H9 (cell line): ENCODE measurements at regions not wholly inside any gene's neighbourhood (a gene's known extent, or its start where the extent isn't known, plus 50 kb on each side); places are given as distances from the start of the nearest gene placed in this dataset.

ENCODE experiments used
- DNase-seq: peaks from one replicate; pipeline ENCODE4 v3.0.0-alpha.2; 2017
- H2AFZ ChIP-seq: one replicate; pipeline ENCODE4 v1.6.1; 2013; ENCODE audit warnings: mild to moderate bottlenecking, low read length, control low read depth, moderate library complexity
- H2AK5ac ChIP-seq: 2 replicates; pipeline ENCODE4 v1.6.1; 2013; ENCODE audit warnings: low read length, control low read depth, mixed read lengths; ENCODE audit not compliant: insufficient read length
- H2BK120ac ChIP-seq: one replicate; pipeline ENCODE4 v1.6.1; 2013; ENCODE audit warnings: low read depth, mild to moderate bottlenecking, low read length, control low read depth, inconsistent platforms; ENCODE audit not compliant: poor library complexity, severe bottlenecking
- H2BK12ac ChIP-seq: 2 replicates; pipeline ENCODE4 v1.6.1; 2013; ENCODE audit warnings: low read length, control low read depth, mixed read lengths, low read depth; ENCODE audit not compliant: insufficient read length
- H2BK15ac ChIP-seq: 2 replicates; pipeline ENCODE4 v1.6.1; 2013; ENCODE audit warnings: low read depth, low read length, control low read depth
- H2BK20ac ChIP-seq: one replicate; pipeline ENCODE4 v1.6.1; 2013; ENCODE audit warnings: low read depth, mild to moderate bottlenecking, low read length, control low read depth, inconsistent platforms; ENCODE audit not compliant: poor library complexity, severe bottlenecking
- H2BK5ac ChIP-seq: 2 replicates; pipeline ENCODE4 v1.6.1; 2013; ENCODE audit warnings: low read length, control low read depth, mixed read lengths; ENCODE audit not compliant: insufficient read length
- H3K14ac ChIP-seq: 2 replicates; pipeline ENCODE4 v1.6.1; 2013; ENCODE audit warnings: low read length, control low read depth; ENCODE audit not compliant: insufficient read depth
- H3K18ac ChIP-seq: 2 replicates; pipeline ENCODE4 v1.6.1; 2013; ENCODE audit warnings: low read depth, mild to moderate bottlenecking, mixed read lengths, low read length, control low read depth; ENCODE audit not compliant: insufficient read length
- H3K23ac ChIP-seq: 2 replicates; pipeline ENCODE4 v1.6.1; 2013; ENCODE audit warnings: low read length, control low read depth, mixed read lengths, low read depth; ENCODE audit not compliant: insufficient read length
- H3K23me2 ChIP-seq: 2 replicates; pipeline ENCODE4 v1.6.1; 2013; ENCODE audit warnings: low read depth, mild to moderate bottlenecking, mixed read lengths, low read length, control low read depth; ENCODE audit not compliant: insufficient read length, poor library complexity, severe bottlenecking
- H3K27ac ChIP-seq: 2 replicates; pipeline ENCODE4 v1.5.1; 2013; ENCODE audit warnings: low read length, control low read depth, mixed read lengths, low read depth; ENCODE audit not compliant: insufficient read length
- H3K27me3 ChIP-seq: 2 replicates; pipeline ENCODE4 v1.6.1; 2013; ENCODE audit warnings: low read length, control low read depth, inconsistent platforms; ENCODE audit not compliant: insufficient read depth
- H3K4ac ChIP-seq: 2 replicates; pipeline ENCODE4 v1.6.1; 2013; ENCODE audit warnings: low read depth, mild to moderate bottlenecking, control low read depth, inconsistent platforms, low read length, moderate library complexity
- H3K4me1 ChIP-seq: 2 replicates; pipeline ENCODE4 v1.6.1; 2013; ENCODE audit warnings: low read length, control low read depth, inconsistent platforms; ENCODE audit not compliant: insufficient read depth
- H3K4me2 ChIP-seq: 2 replicates; pipeline ENCODE4 v1.6.1; 2013; ENCODE audit warnings: low read length, control low read depth, mixed read lengths; ENCODE audit not compliant: insufficient read length, insufficient read depth
- H3K56ac ChIP-seq: 2 replicates; pipeline ENCODE4 v1.6.1; 2013; ENCODE audit warnings: low read depth, mild to moderate bottlenecking, mixed read lengths, low read length, control low read depth; ENCODE audit not compliant: insufficient read length
- H3K79me1 ChIP-seq: 2 replicates; pipeline ENCODE4 v1.6.1; 2013; ENCODE audit warnings: low read depth, mild to moderate bottlenecking, moderate library complexity, low read length, control low read depth, inconsistent platforms; ENCODE audit not compliant: insufficient read depth, poor library complexity, severe bottlenecking
- H3K79me2 ChIP-seq: 2 replicates; pipeline ENCODE4 v1.6.1; 2013; ENCODE audit warnings: low read length, control low read depth, inconsistent platforms; ENCODE audit not compliant: insufficient read depth
- H3K9ac ChIP-seq: 2 replicates; pipeline ENCODE4 v1.6.1; 2013; ENCODE audit warnings: low read length, control low read depth, mixed read lengths; ENCODE audit not compliant: insufficient read length; ENCODE audit errors: extremely low read depth
- H3K9me3 ChIP-seq: one replicate; pipeline ENCODE4 v1.6.1; 2013; ENCODE audit warnings: low read depth, low read length, inconsistent platforms; ENCODE audit not compliant: control insufficient read depth
- H3T11ph ChIP-seq: one replicate; pipeline ENCODE4 v1.6.1; 2013; ENCODE audit warnings: mild to moderate bottlenecking, low read length, control low read depth, inconsistent platforms
- H4K20me1 ChIP-seq: one replicate; pipeline ENCODE4 v1.6.1; 2013; ENCODE audit not compliant: control insufficient read depth, insufficient read length, insufficient read depth
- H4K5ac ChIP-seq: 2 replicates; pipeline ENCODE4 v1.6.1; 2013; ENCODE audit warnings: low read depth, mild to moderate bottlenecking, mixed read lengths, low read length, control low read depth; ENCODE audit not compliant: insufficient read length
- H4K8ac ChIP-seq: replicated peaks from 2 replicates; pipeline ENCODE4 v1.6.1; 2013; ENCODE audit warnings: low read length, control low read depth, mixed read lengths, low read depth; ENCODE audit not compliant: insufficient read length
- H4K91ac ChIP-seq: 2 replicates; pipeline ENCODE4 v1.6.1; 2013; ENCODE audit warnings: low read depth, mild to moderate bottlenecking, moderate library complexity, mixed read lengths, low read length, control low read depth; ENCODE audit not compliant: insufficient read length
- H3K27ac Mint-ChIP-seq, 3 experiments: 2 replicates in 2 of 3; 3 replicates in 1 of 3; pipeline ENCODE4 v1.8.0; 2020 to 2021; ENCODE audit warnings: mixed read lengths in 3 of 3, mild to moderate bottlenecking in 1 of 3, moderate library complexity in 1 of 3
- H3K27me3 Mint-ChIP-seq: 2 replicates; pipeline ENCODE4 v1.8.0; 2021; ENCODE audit warnings: low read depth, mild to moderate bottlenecking, moderate library complexity, mixed read lengths
- H3K36me3 Mint-ChIP-seq, 3 experiments: 2 replicates in 2 of 3; 3 replicates in 1 of 3; pipeline ENCODE4 v1.8.0; 2020 to 2021; ENCODE audit warnings: low read depth in 3 of 3, mixed read lengths in 3 of 3; ENCODE audit not compliant: insufficient read depth in 1 of 3
- H3K4me1 Mint-ChIP-seq, 2 experiments: 2 replicates each; pipeline ENCODE4 v1.8.0; 2020; ENCODE audit warnings: mixed read lengths in 2 of 2
- H3K4me3 Mint-ChIP-seq, 2 experiments: 2 replicates in 1 of 2; 3 replicates in 1 of 2; pipeline ENCODE4 v1.8.0; 2020 to 2021; ENCODE audit warnings: mild to moderate bottlenecking in 2 of 2, mixed read lengths in 2 of 2, moderate library complexity in 1 of 2
- H3K9me3 Mint-ChIP-seq, 2 experiments: 2 replicates in 1 of 2; 3 replicates in 1 of 2; pipeline ENCODE4 v1.8.0; 2020; ENCODE audit warnings: mild to moderate bottlenecking in 2 of 2, mixed read lengths in 2 of 2, moderate library complexity in 1 of 2
- CTCF ChIP-seq: fragments of 200-600 bp; sonication (generic); conservative IDR thresholded peaks from 3 replicates; pipeline ENCODE4 v1.8.0; 2021; ENCODE audit warnings: antibody characterized with exemption, mild to moderate bottlenecking
- WGBS: extraction: QIAGEN DNeasy Blood & Tissue Kit; methylation state at CpG from one replicate; pipeline ENCODE4 v1.1.7; 2013; ENCODE audit warnings: missing lambda C conversion rate, low lambda C conversion rate, mixed read lengths; ENCODE audit not compliant: insufficient read length; ENCODE audit errors: extremely low coverage; 5-methylcytosine and 5-hydroxymethylcytosine counted together

- Histone ChIP-seq H2BK15ac (no peak overlapping the region), H2BK120ac (no peak overlapping the region), H3K56ac (no peak overlapping the region), H3K23ac (no peak overlapping the region), H3K18ac (no peak overlapping the region), H3K9ac (no peak overlapping the region), H3T11ph (no peak overlapping the region), H3K27me3 (no peaks in the 10 kb centered on the region), H2AK5ac (no peak overlapping the region), H2BK20ac (no peak overlapping the region), H2BK12ac (no peak overlapping the region), H4K91ac (no peak overlapping the region), H4K20me1 (no peaks in the 10 kb centered on the region), H3K4me1 (no peaks in the 10 kb centered on the region), H3K4me2 (no peak overlapping the region), H3K14ac (no peak overlapping the region), H3K9me3 (no peaks in the 10 kb centered on the region), H3K79me1 (no peaks in the 10 kb centered on the region), H2AFZ (no peak overlapping the region), H3K27ac (no peak overlapping the region), H3K79me2 (no peaks in the 10 kb centered on the region), H4K5ac (no peak overlapping the region), H4K8ac (no peak overlapping the region), H3K4ac (no peak overlapping the region), H3K23me2 (no peaks in the 10 kb centered on the region), H2BK5ac (no peak overlapping the region)
- DNase-seq = no peak
- Mint-ChIP-seq H3K9me3 (peaks cover 8 to 9% of the 10 kb centered on the region in 2 experiments; a peak in 3 of 5 replicates), H3K4me1 (peaks cover 15 to 19% of the 10 kb centered on the region in 2 experiments), H3K27ac (no peak overlapping the region), H3K4me3 (no peak overlapping the region), H3K27me3 (no peaks in the 10 kb centered on the region), H3K36me3 (no peaks in the 10 kb centered on the region; a peak in 2 of 7 replicates)
- no CpG with 5 or more reads among the region's 4 CpGs for WGBS
- no peak for TF ChIP-seq CTCF
Observed at GRCh38 chr12:105461271-105461943, 130.9 kb downstream of the C12orf75 start.
